ENCODE measurements at regions not wholly inside any gene's neighbourhood (a gene's known extent, or its start where the extent isn't known, plus 50 kb on each side); places are given as distances from the start of the nearest gene placed in this dataset.
"Not testable (repeated sequence)": the region's sequence is repeated elsewhere in the genome, so short reads cannot be mapped to it uniquely, and the experiment has no call there.

- no peak for DNase-seq (ENCODE audit: extremely low read depth in 1 of 11, low read depth in 9 of 11, low spot score in 4 of 11)
These were observed 542.3 kb upstream of the NRP1 start for GRCh38 chr10:33876584-33877400.

GRCh38 chr10:33875924-33876583 lies 541.6 kb upstream of the NRP1 start:
- no peak for DNase-seq (ENCODE audit: extremely low read depth in 1 of 11, low read depth in 9 of 11, low spot score in 4 of 11)

GRCh38 chr10:33871061-33871956 lies 536.8 kb upstream of the NRP1 start:
- no peak for DNase-seq (ENCODE audit: extremely low read depth in 1 of 11, low read depth in 9 of 11, low spot score in 4 of 11)

- DNase-seq (ENCODE audit: extremely low read depth in 1 of 11, low read depth in 9 of 11, low spot score in 4 of 11): no peak
These were observed 535.0 kb upstream of the NRP1 start for GRCh38 chr10:33869481-33869880.

- peak in 10 of 11 donors; percentile 13 to 54 (median 36) for DNase-seq (ENCODE audit: extremely low read depth in 1 of 11, low read depth in 9 of 11, low spot score in 4 of 11)
These were observed 534.6 kb upstream of the NRP1 start for GRCh38 chr10:33869028-33869427.

- not testable (repeated sequence) for DNase-seq (ENCODE audit: extremely low read depth in 1 of 11, low read depth in 9 of 11, low spot score in 4 of 11)
These were observed 532.8 kb upstream of the NRP1 start for GRCh38 chr10:33867199-33867789.

GRCh38 chr10:33863352-33863751 lies 528.9 kb upstream of the NRP1 start:
- DNase-seq (ENCODE audit: extremely low read depth in 1 of 11, low read depth in 9 of 11, low spot score in 4 of 11): no peak

- DNase-seq (ENCODE audit: extremely low read depth in 1 of 11, low read depth in 9 of 11, low spot score in 4 of 11): no peak
These were observed 528.2 kb upstream of the NRP1 start for GRCh38 chr10:33862536-33863105.

GRCh38 chr10:33861833-33862232 lies 527.4 kb upstream of the NRP1 start:
- DNase-seq (ENCODE audit: extremely low read depth in 1 of 11, low read depth in 9 of 11, low spot score in 4 of 11): no peak

- DNase-seq (ENCODE audit: extremely low read depth in 1 of 11, low read depth in 9 of 11, low spot score in 4 of 11): no peak
These were observed 526.7 kb upstream of the NRP1 start for GRCh38 chr10:33861016-33861704.

GRCh38 chr10:33860552-33860951 lies 526.1 kb upstream of the NRP1 start:
- DNase-seq (ENCODE audit: extremely low read depth in 1 of 11, low read depth in 9 of 11, low spot score in 4 of 11): no peak

GRCh38 chr10:33859319-33860022 lies 525.0 kb upstream of the NRP1 start:
- DNase-seq (ENCODE audit: extremely low read depth in 1 of 11, low read depth in 9 of 11, low spot score in 4 of 11): no peak

GRCh38 chr10:33858326-33858725 lies 523.9 kb upstream of the NRP1 start:
- no peak for DNase-seq (ENCODE audit: extremely low read depth in 1 of 11, low read depth in 9 of 11, low spot score in 4 of 11)

- DNase-seq (ENCODE audit: extremely low read depth in 1 of 11, low read depth in 9 of 11, low spot score in 4 of 11): not testable (repeated sequence)
These were observed 518.8 kb upstream of the NRP1 start for GRCh38 chr10:33853221-33853620.

- DNase-seq (ENCODE audit: extremely low read depth in 1 of 11, low read depth in 9 of 11, low spot score in 4 of 11): no peak
These were observed 508.9 kb upstream of the NRP1 start for GRCh38 chr10:33843379-33843778.

- no peak for DNase-seq (ENCODE audit: extremely low read depth in 1 of 11, low read depth in 9 of 11, low spot score in 4 of 11)
These were observed 507.2 kb upstream of the NRP1 start for GRCh38 chr10:33841678-33842077.

- no peak for DNase-seq (ENCODE audit: extremely low read depth in 1 of 11, low read depth in 9 of 11, low spot score in 4 of 11)
These were observed 504.3 kb upstream of the NRP1 start for GRCh38 chr10:33838731-33839130.

GRCh38 chr10:33837736-33838135 lies 503.3 kb upstream of the NRP1 start:
- DNase-seq (ENCODE audit: extremely low read depth in 1 of 11, low read depth in 9 of 11, low spot score in 4 of 11): no peak

Data from renal cortex interstitium (tissue), 11 donors.